Vagina (tissue), 2 donors: ENCODE measurements at regions not wholly inside any gene's neighbourhood (a gene's known extent, or its start where the extent isn't known, plus 50 kb on each side); places are given as distances from the start of the nearest gene placed in this dataset.

ENCODE experiments used
- CTCF ChIP-seq, 3 experiments: fragments of 450-650 bp in 2 of 3; fragments of 200-600 bp in 1 of 3; sonication (generic) in 1 of 3; IDR thresholded peaks; one replicate each; pipeline ENCODE4 v1.5.1; 2017 to 2019; ENCODE audit warnings: antibody characterized with exemption in 3 of 3, mild to moderate bottlenecking in 2 of 3, moderate library complexity in 2 of 3
- POLR2A ChIP-seq, 2 donors: fragments of 450-650 bp; IDR thresholded peaks; one replicate each; pipeline ENCODE4 v1.6.1; 2017; ENCODE audit warnings: antibody characterized with exemption in 2 of 2, mild to moderate bottlenecking in 2 of 2, moderate library complexity in 2 of 2
- POLR2AphosphoS5 ChIP-seq, 2 donors: sonication (generic); formaldehyde crosslinking; IDR thresholded peaks; one replicate each; pipeline ENCODE4 v1.9.0; 2017; ENCODE audit warnings: antibody characterized with exemption in 2 of 2, mild to moderate bottlenecking in 2 of 2, low read depth in 1 of 2; ENCODE audit not compliant: insufficient read depth in 1 of 2

GRCh38 chr12:97322388-97322787, 140.2 kb upstream of the RMST start:
- TF ChIP-seq CTCF (IDR thresholded peaks at IDR 0.05), result no peak
- no peak for TF ChIP-seq POLR2A (IDR thresholded peaks at IDR 0.05)
- no peak for TF ChIP-seq POLR2AphosphoS5 (IDR thresholded peaks at IDR 0.05; ENCODE audit: insufficient read depth in 1 of 2, low read depth in 1 of 2)
